H1 (cell line): ENCODE measurements at regions not wholly inside any gene's neighbourhood (a gene's known extent, or its start where the extent isn't known, plus 50 kb on each side); places are given as distances from the start of the nearest gene placed in this dataset.

Experiments used
- ATF2 ChIP-seq: IDR thresholded peaks from 2 replicates; pipeline ENCODE4 v1.6.1; 2012; ENCODE audit warnings: low read length, inconsistent platforms
- BACH1 ChIP-seq: IDR thresholded peaks from 2 replicates; pipeline ENCODE4 v1.6.1; 2012; ENCODE audit warnings: low read length, improper control_type of control experiment
- CHD7 ChIP-seq: fragments of 300-600 bp; sonication (generic); IDR thresholded peaks from 2 replicates; pipeline ENCODE4 v1.7.1; 2012; ENCODE audit warnings: low read length, moderate library complexity, mild to moderate bottlenecking, inconsistent platforms; ENCODE audit not compliant: insufficient replicate concordance
- FOSL1 ChIP-seq: IDR thresholded peaks from 2 replicates; pipeline ENCODE4 v1.6.1; 2011; ENCODE audit warnings: mild to moderate bottlenecking, low read depth, low read length, moderate library complexity; ENCODE audit not compliant: insufficient read depth

- TF ChIP-seq CHD7 = no peak
- TF ChIP-seq ATF2 = no peak
- TF ChIP-seq FOSL1 = no peak
- TF ChIP-seq BACH1 = no peak
These were observed 692.5 kb upstream of the ADAMTS16 start (continued) for GRCh38 chr5:4447657-4448056.
